ENCODE measurements at regions not wholly inside any gene's neighbourhood (a gene's known extent, or its start where the extent isn't known, plus 50 kb on each side); places are given as distances from the start of the nearest gene placed in this dataset.

DNA sequence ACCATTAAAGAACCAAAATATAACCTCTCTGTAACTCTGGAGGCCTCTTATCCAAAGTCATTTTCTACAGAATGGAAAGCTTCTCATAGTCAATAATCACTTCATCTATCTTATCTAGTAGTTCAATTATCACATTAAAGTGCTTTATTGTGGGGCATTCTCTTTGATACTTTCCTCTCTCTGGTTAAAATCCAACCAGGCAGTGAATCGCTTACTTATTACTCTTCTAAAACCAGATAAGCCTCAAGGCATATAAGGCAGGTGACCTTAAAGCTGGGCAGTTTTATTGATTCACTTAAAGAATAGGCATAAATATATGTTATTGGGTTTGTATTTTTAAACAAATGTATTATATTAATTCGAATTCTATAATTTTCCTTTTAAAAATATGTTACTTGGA is 2162.1 kb upstream of the TENM3 start:
- no peak for TF ChIP-seq POLR2A (IDR thresholded peaks at IDR 0.05; ENCODE audit: low read length)
- no peak for TF ChIP-seq GATA1 (IDR thresholded peaks at IDR 0.05; ENCODE audit: low read depth, low read length)

Data from erythroblast (primary cell).